CD8-positive, alpha-beta memory T cell (primary cell): ENCODE measurements at regions not wholly inside any gene's neighbourhood (a gene's known extent, or its start where the extent isn't known, plus 50 kb on each side); places are given as distances from the start of the nearest gene placed in this dataset.

ENCODE experiments used
- CTCF ChIA-PET: fragments of 350-600 bp; sonication (Branson Sonifier 250); formaldehyde crosslinking; loops from one replicate; lab custom pipeline; 2021; ENCODE audit warnings: antibody characterized with exemption; lab: Charles Lee
- POLR2A ChIA-PET: fragments of 350-600 bp; sonication (Branson Sonifier 250); formaldehyde crosslinking; loops from one replicate; lab custom pipeline; 2021; ENCODE audit warnings: antibody characterized with exemption; lab: Charles Lee
- DNase-seq, 5 donors: peaks; one replicate each; pipeline versions ENCODE4 v3.0.0 to v3.0.0-alpha.2; 2020 to 2022; ENCODE audit warnings: mixed read lengths in 1 of 5
- H3K27ac ChIP-seq: one replicate; pipeline ENCODE4 v1.7.0; 2013; ENCODE audit warnings: low read depth, mild to moderate bottlenecking, low read length, moderate library complexity
- H3K27me3 ChIP-seq: 2 replicates; pipeline ENCODE4 v1.7.0; 2013; ENCODE audit warnings: low read length, mild to moderate bottlenecking; ENCODE audit not compliant: insufficient read depth, poor library complexity, severe bottlenecking
- H3K36me3 ChIP-seq: 2 replicates; pipeline ENCODE4 v1.7.0; 2013; ENCODE audit warnings: mild to moderate bottlenecking, low read length, moderate library complexity; ENCODE audit not compliant: insufficient read depth
- H3K4me1 ChIP-seq: 2 replicates; pipeline ENCODE4 v1.7.0; 2013; ENCODE audit warnings: mild to moderate bottlenecking, low read length, moderate library complexity; ENCODE audit not compliant: insufficient read depth
- H3K4me3 ChIP-seq: 2 replicates; pipeline ENCODE4 v1.7.0; 2013; ENCODE audit warnings: mild to moderate bottlenecking, low read length
- H3K9me3 ChIP-seq: 2 replicates; pipeline ENCODE4 v1.7.0; 2013; ENCODE audit warnings: mild to moderate bottlenecking, low read length
- H3K27ac Mint-ChIP-seq, 8 donors: one replicate each; pipeline ENCODE4 v1.8.0; 2020 to 2021; ENCODE audit warnings: mixed read lengths in 8 of 8, mild to moderate bottlenecking in 6 of 8, inconsistent platforms in 3 of 8, moderate library complexity in 3 of 8
- H3K27me3 Mint-ChIP-seq, 2 donors: one replicate each; pipeline ENCODE4 v1.8.0; 2020 to 2021; ENCODE audit warnings: mixed read lengths in 2 of 2, mild to moderate bottlenecking in 1 of 2, moderate library complexity in 1 of 2
- H3K36me3 Mint-ChIP-seq, 3 donors: one replicate each; pipeline ENCODE4 v1.8.0; 2020 to 2021; ENCODE audit warnings: mixed read lengths in 3 of 3, inconsistent platforms in 1 of 3, mild to moderate bottlenecking in 1 of 3
- H3K4me1 Mint-ChIP-seq, 3 donors: one replicate each; pipeline ENCODE4 v1.8.0; 2020 to 2021; ENCODE audit warnings: mixed read lengths in 3 of 3, inconsistent platforms in 1 of 3, mild to moderate bottlenecking in 1 of 3
- H3K4me3 Mint-ChIP-seq, 7 donors: one replicate each; pipeline ENCODE4 v1.8.0; 2020 to 2021; ENCODE audit warnings: mixed read lengths in 7 of 7, mild to moderate bottlenecking in 6 of 7, moderate library complexity in 4 of 7, inconsistent platforms in 2 of 7
- H3K9me3 Mint-ChIP-seq, 5 donors: one replicate each; pipeline ENCODE4 v1.8.0; 2020 to 2022; ENCODE audit warnings: mixed read lengths in 5 of 5, mild to moderate bottlenecking in 3 of 5, moderate library complexity in 2 of 5, inconsistent platforms in 1 of 5

DNA sequence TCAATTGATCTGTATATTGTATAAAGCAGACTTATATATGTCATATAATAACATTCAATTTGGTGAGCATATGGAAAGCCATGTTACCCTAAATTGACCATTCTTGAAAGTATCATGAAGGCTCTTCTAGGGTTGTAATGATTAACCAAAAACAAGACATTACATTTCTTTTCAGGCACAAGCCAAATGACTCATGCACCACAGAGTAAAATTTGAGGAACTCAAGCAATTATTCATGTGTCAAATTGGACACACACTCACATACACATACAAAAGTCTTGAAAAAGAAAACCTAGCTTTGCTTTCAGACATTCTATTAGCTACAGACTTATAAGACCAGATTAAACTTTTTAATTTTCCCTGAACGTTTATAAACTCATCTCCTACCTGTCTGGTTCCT is 146.5 kb upstream of the PCDH18 start:
- ChIA-PET CTCF (no interaction called here), POLR2A (no interaction called here)
- Mint-ChIP-seq H3K4me3 (no peak overlapping the region), H3K9me3 (peaks cover 2 to 7% (median 5%) of the 10 kb centered on the region in 5 donors), H3K27me3 (no peaks in the 10 kb centered on the region), H3K4me1 (no peaks in the 10 kb centered on the region), H3K36me3 (no peaks in the 10 kb centered on the region), H3K27ac (no peak overlapping the region)
- Histone ChIP-seq H3K4me3 (no peak overlapping the region), H3K36me3 (no peaks in the 10 kb centered on the region), H3K27me3 (no peaks in the 10 kb centered on the region), H3K27ac (no peak overlapping the region), H3K9me3 (no peaks in the 10 kb centered on the region), H3K4me1 (no peaks in the 10 kb centered on the region)
- no peak for DNase-seq

DNA sequence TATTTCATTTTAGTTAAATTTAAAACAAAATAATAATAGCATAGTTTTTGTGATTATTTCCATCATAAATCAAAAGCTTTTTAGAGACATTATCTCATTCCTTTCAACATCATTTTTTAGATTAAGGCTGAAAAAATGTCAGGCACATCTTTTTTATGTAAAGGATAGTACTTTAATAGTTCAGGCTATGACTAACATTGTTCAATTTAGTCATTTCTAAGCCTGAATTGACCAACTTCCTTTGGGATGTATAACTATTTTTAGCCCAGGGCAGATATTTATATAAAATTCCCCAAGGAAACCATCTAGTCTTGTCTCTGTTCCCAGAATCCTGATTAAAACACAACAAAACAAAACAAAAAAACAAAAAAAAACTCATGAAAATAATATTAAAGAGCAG is 145.6 kb upstream of the PCDH18 start:
- POLR2A ChIA-PET, result no interaction called here
- no peak overlapping the region for H3K4me3 Mint-ChIP-seq

DNA sequence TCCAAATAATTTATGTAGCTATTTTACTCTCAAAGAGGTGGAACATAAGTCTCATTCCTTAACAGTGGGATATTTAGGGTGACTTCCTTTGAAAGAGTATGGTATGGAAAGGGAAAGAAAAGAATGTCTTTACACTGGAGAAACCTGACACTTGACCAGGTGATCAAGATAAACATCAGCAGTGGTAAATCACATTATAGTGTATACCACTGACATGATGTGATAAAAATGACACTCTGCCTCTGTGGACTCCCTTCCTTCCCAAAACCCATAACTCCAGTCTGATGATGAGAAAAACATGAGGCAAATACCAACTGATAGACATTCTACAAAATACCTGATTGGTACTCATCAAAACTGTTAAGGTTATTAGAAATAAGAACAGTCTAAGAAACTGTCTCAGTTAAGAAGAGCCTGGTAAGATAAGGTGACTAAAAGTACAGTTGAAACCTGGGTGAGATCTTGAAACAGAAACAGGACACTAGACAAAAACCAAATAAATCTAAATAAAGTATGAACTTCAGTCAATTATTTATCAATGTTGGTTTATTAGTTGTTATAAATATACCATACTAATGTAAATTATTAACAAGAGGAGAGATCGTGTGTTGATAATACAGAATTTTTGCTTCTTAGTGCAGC is 144.2 kb upstream of the PCDH18 start:
- Mint-ChIP-seq H3K27me3 (no peaks in the 10 kb centered on the region), H3K4me1 (no peaks in the 10 kb centered on the region), H3K9me3 (peaks cover 2 to 10% (median 7%) of the 10 kb centered on the region in 5 donors), H3K36me3 (no peaks in the 10 kb centered on the region), H3K27ac (no peak overlapping the region), H3K4me3 (no peak overlapping the region)
- Histone ChIP-seq H3K27ac (no peak overlapping the region), H3K4me3 (no peak overlapping the region), H3K9me3 (no peaks in the 10 kb centered on the region), H3K4me1 (no peaks in the 10 kb centered on the region), H3K27me3 (no peaks in the 10 kb centered on the region), H3K36me3 (no peaks in the 10 kb centered on the region)
- CTCF ChIA-PET, result no interaction called here
- POLR2A ChIA-PET, result no interaction called here
- DNase-seq, result no peak

More for the DNA sequence above, 145.6 kb upstream of the PCDH18 start:
- no peak for DNase-seq
- no peaks in the 10 kb centered on the region for H3K27me3 Mint-ChIP-seq
- Histone ChIP-seq H3K36me3 (no peaks in the 10 kb centered on the region), H3K27me3 (no peaks in the 10 kb centered on the region), H3K4me3 (no peak overlapping the region), H3K4me1 (no peaks in the 10 kb centered on the region), H3K27ac (no peak overlapping the region), H3K9me3 (no peaks in the 10 kb centered on the region)
- CTCF ChIA-PET, result no interaction called here
- H3K9me3 Mint-ChIP-seq, result peaks cover 2 to 10% (median 7%) of the 10 kb centered on the region in 5 donors
- H3K36me3 Mint-ChIP-seq, result no peaks in the 10 kb centered on the region
- no peaks in the 10 kb centered on the region for H3K4me1 Mint-ChIP-seq
- no peak overlapping the region for H3K27ac Mint-ChIP-seq

DNA sequence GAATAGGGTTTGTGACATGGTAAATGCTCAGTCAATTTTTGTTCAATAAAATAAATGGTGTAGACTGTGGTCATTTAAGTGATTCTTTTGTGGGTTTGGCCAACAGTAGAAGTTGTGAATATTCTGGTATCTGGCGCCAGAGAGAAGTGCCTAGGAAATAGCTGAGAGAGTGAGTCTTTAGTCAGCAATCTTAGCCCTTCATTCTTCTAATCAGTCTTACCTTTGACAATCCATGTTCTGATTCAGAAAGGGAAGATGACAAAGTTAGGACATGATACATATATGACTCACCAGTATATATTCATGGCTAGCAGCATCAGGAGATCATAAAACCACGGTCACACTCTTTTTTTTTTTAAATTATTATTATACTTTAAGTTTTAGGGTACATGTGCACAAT is 141.8 kb upstream of the PCDH18 start:
- H3K9me3 ChIP-seq, result no peaks in the 10 kb centered on the region
- no peaks in the 10 kb centered on the region for H3K36me3 ChIP-seq
- no peak overlapping the region for H3K4me3 ChIP-seq
- H3K4me3 Mint-ChIP-seq, result no peak overlapping the region
- H3K36me3 Mint-ChIP-seq, result no peaks in the 10 kb centered on the region
- DNase-seq, result no peak
- H3K4me1 ChIP-seq, result no peaks in the 10 kb centered on the region
- no peak overlapping the region for H3K27ac ChIP-seq
- POLR2A ChIA-PET, result no interaction called here
- H3K27ac Mint-ChIP-seq, result no peak overlapping the region
- H3K9me3 Mint-ChIP-seq, result peaks cover 0 to 12% (median 7%) of the 10 kb centered on the region in 5 donors
- CTCF ChIA-PET, result no interaction called here
- no peaks in the 10 kb centered on the region for H3K4me1 Mint-ChIP-seq
- no peaks in the 10 kb centered on the region for H3K27me3 ChIP-seq
- H3K27me3 Mint-ChIP-seq, result no peaks in the 10 kb centered on the region

DNA sequence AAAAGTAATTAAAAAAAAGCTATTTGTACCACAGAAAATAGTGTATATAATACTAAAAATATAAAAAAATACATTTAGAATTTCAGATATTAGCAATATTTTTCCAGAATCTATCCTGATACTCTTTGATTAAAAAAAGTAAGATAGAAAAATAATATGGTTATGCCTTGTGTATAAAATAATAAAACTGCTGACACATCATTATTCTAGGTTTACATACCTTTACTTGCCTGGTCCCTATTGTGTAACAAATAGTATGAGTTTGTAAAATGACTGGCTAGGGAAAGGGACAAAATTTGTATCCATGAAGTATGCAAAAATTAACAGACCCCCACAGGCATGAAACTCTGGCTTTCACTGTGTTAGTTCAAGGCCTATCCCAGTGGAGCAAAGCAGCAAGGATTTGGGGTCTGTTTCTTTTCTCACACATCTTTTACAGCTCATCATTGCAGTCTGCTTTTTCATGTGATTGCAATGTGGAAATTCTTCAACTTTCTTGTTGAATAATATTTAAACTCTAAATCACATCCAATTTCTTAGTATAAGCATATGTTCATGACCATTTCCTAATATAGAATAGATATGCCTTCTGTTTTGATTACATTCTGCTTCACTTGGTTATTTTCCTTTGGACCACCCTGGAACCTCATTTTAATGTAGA is 136.7 kb upstream of the PCDH18 start:
- H3K27ac Mint-ChIP-seq, result no peak overlapping the region
- CTCF ChIA-PET, result no interaction called here
- no peaks in the 10 kb centered on the region for H3K27me3 Mint-ChIP-seq

DNA sequence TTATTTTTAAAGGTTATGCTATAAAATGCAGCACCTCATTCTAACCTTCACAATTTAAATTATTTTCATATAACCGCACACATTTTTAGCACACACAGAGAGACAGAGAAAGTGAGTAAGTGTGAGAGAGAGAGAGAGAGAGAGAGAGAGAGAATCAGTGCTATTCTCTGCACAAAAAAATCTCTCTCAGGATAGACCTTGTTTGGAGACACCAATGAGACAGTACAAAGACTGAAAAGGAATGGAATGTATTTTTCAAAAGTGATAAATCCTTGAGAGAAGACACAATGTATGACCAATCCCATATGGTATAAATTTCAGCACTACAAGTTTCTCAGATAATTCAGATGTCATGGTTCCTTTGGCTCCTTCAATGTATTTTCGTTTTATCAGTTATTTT is 132.1 kb upstream of the PCDH18 start:
- CTCF ChIA-PET, result no interaction called here
- no peak overlapping the region for H3K27ac ChIP-seq

More for the DNA sequence above, 136.7 kb upstream of the PCDH18 start:
- Histone ChIP-seq H3K36me3 (no peaks in the 10 kb centered on the region), H3K27ac (no peak overlapping the region), H3K27me3 (no peaks in the 10 kb centered on the region), H3K9me3 (no peaks in the 10 kb centered on the region), H3K4me1 (no peaks in the 10 kb centered on the region), H3K4me3 (no peak overlapping the region)
- POLR2A ChIA-PET, result no interaction called here
- H3K4me3 Mint-ChIP-seq, result no peak overlapping the region
- no peaks in the 10 kb centered on the region for H3K36me3 Mint-ChIP-seq
- peaks cover 0 to 8% (median 5%) of the 10 kb centered on the region in 5 donors for H3K9me3 Mint-ChIP-seq
- no peak for DNase-seq
- H3K4me1 Mint-ChIP-seq, result no peaks in the 10 kb centered on the region

DNA sequence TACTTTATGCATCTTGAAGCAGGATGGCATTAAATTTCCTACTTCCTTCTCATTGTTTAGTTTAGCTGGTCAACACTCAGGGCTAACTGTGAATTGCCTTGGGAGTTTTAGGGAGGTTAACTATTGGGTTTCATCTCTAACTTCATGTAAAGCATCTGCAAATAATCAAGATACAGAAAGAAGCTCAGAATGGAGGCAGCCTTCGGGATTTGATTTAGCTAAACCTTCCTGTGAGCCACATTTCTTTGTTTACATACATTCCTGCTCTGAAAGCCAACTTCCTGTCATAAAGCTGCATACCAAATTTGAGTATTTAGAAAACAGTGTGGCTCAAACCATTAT is 131.7 kb upstream of the PCDH18 start:
- H3K27me3 ChIP-seq, result no peaks in the 10 kb centered on the region
- no peak overlapping the region for H3K27ac ChIP-seq
- H3K9me3 ChIP-seq, result no peaks in the 10 kb centered on the region
- POLR2A ChIA-PET, result no interaction called here
- H3K36me3 ChIP-seq, result no peaks in the 10 kb centered on the region
- H3K36me3 Mint-ChIP-seq, result no peaks in the 10 kb centered on the region
- H3K4me3 Mint-ChIP-seq, result no peak overlapping the region
- no peak overlapping the region for H3K27ac Mint-ChIP-seq
- H3K4me1 ChIP-seq, result no peaks in the 10 kb centered on the region
- H3K9me3 Mint-ChIP-seq, result peaks cover 0 to 12% (median 2%) of the 10 kb centered on the region in 5 donors
- no peak overlapping the region for H3K4me3 ChIP-seq
- CTCF ChIA-PET, result no interaction called here
- H3K4me1 Mint-ChIP-seq, result no peaks in the 10 kb centered on the region
- no peak for DNase-seq
- H3K27me3 Mint-ChIP-seq, result peaks cover 0 to 1% of the 10 kb centered on the region in 2 donors

More for the DNA sequence above, 132.1 kb upstream of the PCDH18 start:
- no peak for DNase-seq
- H3K4me3 ChIP-seq, result no peak overlapping the region
- Mint-ChIP-seq H3K36me3 (no peaks in the 10 kb centered on the region), H3K27ac (no peak overlapping the region), H3K4me1 (no peaks in the 10 kb centered on the region), H3K27me3 (peaks cover 0 to 1% of the 10 kb centered on the region in 2 donors), H3K4me3 (no peak overlapping the region), H3K9me3 (peaks cover 0 to 12% (median 2%) of the 10 kb centered on the region in 5 donors)
- no peaks in the 10 kb centered on the region for H3K27me3 ChIP-seq
- POLR2A ChIA-PET, result no interaction called here
- H3K9me3 ChIP-seq, result no peaks in the 10 kb centered on the region
- H3K36me3 ChIP-seq, result no peaks in the 10 kb centered on the region
- H3K4me1 ChIP-seq, result no peaks in the 10 kb centered on the region

DNA sequence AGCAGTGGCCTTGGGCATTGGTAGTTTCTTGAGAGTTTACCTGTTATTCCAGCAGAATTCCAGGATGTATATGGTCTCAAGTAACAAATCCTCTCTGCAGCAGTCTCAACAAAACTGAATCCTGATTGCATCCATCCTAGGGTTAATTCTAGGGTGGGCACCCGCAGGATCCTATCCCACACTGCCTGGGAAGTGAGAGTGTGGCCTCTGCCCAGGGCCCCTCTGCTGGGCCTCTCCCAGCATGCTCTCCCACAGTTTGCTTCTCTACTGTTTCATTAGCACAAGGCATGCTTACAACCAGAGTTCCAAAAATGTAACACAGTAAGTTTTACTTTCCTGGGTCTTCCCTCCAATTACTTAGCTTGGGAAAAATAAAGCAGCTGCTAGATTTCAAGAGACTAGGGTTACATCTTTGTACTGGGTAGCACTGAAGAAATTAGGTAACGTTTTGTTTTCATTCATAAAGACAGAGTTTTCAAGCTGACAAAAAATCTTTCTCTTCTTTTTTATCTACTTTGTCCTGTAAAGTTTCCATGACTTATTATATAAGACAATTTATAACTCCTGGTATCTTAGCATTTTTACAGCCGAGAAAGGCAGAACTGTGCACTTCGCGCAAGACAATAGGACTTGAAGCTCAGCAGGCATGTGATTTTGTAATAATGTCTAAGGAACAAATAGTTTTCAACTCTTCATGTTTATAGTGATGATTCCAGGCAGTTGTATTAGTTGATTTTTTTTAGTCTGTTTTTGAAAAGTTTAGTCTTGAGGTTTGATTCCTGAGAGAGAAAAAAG is 131.2 kb upstream of the PCDH18 start:
- H3K4me1 Mint-ChIP-seq, result no peaks in the 10 kb centered on the region
- H3K36me3 ChIP-seq, result no peaks in the 10 kb centered on the region
- H3K27ac ChIP-seq, result no peak overlapping the region
- H3K4me1 ChIP-seq, result no peaks in the 10 kb centered on the region
- no peaks in the 10 kb centered on the region for H3K36me3 Mint-ChIP-seq
- no peak for DNase-seq
- POLR2A ChIA-PET, result no interaction called here
- no peaks in the 10 kb centered on the region for H3K27me3 ChIP-seq
- peaks cover 0 to 12% (median 2%) of the 10 kb centered on the region in 5 donors for H3K9me3 Mint-ChIP-seq
- H3K27ac Mint-ChIP-seq, result no peak overlapping the region
- no peak overlapping the region for H3K4me3 ChIP-seq
- no peaks in the 10 kb centered on the region for H3K9me3 ChIP-seq
- CTCF ChIA-PET, result no interaction called here
- peaks cover 0 to 1% of the 10 kb centered on the region in 2 donors for H3K27me3 Mint-ChIP-seq
- H3K4me3 Mint-ChIP-seq, result no peak overlapping the region
